GM04504 (cell line): ENCODE measurements at regions not wholly inside any gene's neighbourhood (a gene's known extent, or its start where the extent isn't known, plus 50 kb on each side); places are given as distances from the start of the nearest gene placed in this dataset.
"Not testable (repeated sequence)": the region's sequence is repeated elsewhere in the genome, so short reads cannot be mapped to it uniquely, and the experiment has no call there.

Experiments used
- DNase-seq: peaks from one replicate; pipeline ENCODE4 v3.0.0-alpha.2; 2012; ENCODE audit warnings: low read depth

- no peak for DNase-seq
These were observed 69.8 kb downstream of the RMI2 start for GRCh38 chr16:11414815-11415775.

DNA sequence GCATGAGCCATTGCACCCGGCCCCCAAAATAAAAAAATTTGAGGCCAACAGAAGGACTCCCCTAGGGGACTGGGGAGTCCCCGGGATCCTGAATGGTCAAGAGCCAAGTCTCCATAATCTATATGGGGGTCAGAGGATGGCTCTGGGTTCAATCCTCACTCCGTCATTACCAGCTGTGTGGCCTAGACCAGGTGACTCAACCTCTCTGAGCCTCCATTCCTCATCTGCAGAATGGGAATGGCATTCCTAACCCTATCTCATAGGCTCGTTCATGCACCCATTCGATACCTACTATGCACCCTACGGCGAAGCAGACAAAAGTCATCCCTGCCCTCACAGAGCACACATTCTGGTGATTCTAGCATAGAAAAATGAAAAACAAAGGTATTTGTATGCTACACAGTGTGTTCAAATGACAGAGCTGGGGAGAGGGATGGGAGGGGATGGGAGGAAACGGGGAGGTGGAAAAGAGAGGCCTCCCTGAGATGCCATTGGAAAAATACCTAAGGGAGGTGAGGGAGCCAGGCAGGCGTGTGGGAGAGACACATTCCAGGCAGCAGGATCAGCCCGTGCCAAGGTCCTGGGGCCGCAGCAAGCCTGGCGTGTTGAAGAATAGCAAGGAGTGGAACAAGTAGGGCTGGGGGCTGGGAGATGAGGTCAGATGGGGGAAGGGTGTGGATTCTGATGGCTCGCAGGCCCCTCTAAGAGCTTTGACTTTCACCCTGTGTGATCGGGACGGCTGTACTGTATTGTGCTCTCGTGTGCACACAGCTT lies 71.2 kb downstream of the RMI2 start:
- no peak for DNase-seq

DNA sequence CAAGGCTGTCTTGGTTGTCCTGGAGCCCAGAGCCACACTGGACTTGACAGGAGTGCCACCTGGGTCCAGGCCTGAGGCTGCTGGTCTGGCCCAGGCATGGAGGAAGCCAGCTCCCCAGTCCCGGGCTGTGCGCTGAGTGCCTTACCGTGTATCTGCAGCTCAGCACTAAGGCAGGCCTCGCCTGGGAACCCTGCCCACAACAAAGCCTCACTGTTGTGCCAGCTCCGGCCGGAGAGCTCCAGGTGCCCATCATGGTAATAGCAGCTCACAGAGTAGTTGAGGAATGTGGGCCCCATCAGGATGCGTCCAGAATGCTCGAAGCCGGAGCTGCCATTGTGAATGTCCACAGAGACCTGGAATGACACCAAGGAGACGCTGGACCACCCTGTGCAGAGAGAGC lies 72.2 kb downstream of the RMI2 start:
- DNase-seq: no peak

DNA sequence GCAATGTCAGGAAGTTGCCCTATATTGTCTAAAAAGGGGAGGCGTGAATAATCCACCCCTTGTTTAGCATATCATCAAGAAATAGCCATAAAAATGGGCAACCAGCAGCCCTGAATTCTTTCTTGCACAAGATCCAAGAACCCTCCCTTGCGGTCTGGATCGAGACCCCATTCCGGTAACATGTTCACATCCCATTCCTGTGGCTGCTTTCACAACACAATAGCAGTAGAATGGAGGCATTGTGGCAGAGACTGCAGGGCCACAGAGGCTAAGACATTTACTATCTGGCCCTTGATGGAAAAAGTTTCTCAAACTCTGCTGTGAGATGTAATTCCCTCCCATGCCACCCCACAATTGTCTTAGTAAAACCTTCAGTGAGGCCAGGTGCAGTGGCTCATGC lies 73.2 kb downstream of the RMI2 start:
- DNase-seq: no peak

DNA sequence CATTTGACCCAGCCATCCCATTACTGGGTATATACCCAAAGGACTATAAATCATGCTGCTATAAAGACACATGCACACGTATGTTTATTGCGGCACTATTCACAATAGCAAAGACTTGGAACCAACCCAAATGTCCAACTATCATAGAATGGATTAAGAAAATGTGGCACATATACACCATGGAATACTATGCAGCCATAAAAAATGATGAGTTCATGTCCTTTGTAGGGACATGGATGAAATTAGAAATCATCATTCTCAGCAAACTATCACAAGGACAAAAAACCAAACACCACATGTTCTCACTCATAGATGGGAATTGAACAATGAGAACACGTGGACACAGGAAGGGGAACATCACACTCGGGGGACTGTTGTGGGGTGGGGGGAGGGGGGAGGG lies 74.8 kb downstream of the RMI2 start:
- not testable (repeated sequence) for DNase-seq

GRCh38 chr16:11420895-11421294 lies 75.6 kb downstream of the RMI2 start:
- no peak for DNase-seq

DNA sequence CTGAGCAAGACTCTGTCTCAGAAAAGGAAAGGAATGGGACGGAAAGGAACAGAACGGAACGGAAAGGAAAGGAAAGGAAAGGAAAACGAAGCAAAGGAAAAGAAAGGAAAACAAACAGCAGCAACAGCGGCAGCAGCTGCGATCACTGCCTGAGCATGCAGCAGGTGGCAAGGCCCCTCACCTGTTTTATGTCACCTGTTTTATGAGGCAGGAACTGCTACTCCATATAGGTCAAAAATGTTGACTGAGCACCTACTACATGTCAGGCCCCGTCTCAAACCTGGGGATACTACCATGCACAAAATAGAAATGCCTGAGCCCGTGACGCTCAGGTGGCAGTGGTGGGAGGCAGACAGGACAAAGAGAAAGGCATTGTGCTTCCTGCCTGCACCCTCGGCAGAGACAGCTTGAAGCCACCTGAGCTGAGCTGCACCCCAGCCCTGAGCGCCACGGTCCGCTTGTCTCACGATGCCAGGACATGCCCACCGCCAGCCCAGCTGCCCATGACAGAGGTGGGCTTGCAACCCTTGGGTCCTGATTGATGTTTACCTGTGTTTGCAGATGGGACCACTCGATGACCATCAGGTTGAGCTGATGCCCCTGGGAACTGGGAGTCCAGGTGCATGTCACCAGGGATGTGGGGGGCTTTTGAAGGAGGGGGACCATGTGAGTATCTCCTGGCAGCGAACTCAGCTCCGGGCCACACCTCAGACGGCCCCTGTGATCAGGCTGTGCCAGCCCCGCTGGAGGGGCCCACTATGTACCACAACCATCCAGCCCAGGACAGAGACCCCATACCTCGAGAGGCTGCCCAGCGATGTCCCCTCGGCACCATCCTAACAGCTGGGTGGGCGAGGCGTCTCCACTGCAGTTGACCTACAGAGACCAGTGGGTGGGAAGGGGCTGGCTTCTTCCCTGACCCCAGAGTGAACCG lies 77.4 kb downstream of the RMI2 start:
- DNase-seq: no peak

- DNase-seq: no peak
These were observed 78.3 kb downstream of the RMI2 start for GRCh38 chr16:11423315-11424117.

- no peak for DNase-seq
These were observed 78.8 kb downstream of the RMI2 start for GRCh38 chr16:11424118-11424460.

DNA sequence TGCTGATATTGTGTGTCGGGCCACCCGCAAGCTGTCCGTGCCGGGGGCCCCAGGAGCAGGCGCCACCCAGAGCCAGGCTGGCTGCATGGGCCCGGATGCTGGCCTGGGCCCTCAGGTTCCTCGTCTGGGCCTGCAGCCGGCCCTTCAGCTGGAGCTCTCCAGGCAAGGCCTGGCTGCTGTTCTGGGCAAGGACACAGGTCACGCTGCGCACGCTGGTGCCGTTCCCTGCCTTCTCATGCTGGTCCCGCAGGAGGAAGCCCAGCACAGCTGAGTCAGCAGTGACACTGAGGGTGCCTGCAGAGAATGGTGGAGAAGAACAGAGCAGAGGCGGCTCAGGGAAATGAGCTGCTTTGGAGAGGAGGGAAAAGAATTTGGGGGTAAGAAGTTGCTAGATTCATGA lies 79.9 kb downstream of the RMI2 start:
- no peak for DNase-seq

DNA sequence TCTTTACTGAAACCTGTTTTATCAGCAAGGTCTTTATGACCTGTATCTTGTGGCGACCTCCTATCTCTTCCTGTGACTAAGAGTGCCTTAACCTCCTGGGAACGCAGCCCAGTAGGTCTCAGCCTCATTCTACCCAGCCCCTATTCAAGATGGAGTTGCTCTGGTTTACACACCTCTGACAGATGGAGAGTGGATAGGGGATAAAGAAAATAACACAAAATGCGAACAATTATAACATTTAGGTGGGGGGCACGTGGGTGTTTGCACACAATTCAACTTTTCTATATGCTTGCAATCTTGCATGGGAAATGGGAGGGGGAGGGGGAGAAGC lies 83.3 kb downstream of the RMI2 start:
- no peak for DNase-seq

DNA sequence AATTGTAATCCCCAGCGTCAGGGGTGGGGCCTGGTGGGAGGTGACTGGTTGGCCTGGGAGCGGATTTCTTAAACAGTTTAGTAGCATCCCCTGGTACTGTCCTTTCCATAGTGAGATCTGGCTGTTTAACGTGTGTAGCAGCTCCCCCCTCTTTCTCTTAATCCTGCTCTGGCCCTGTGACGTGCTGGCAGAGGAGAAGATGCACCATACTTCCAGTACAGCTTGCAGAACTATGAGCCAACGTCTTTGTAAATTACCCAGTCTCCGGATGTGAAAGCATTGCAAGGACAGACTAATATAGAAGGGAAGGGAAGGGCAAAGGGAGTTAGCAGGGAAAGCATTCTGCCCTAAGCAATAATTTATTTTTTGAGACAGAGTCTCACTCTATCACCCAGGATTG lies 83.9 kb downstream of the RMI2 start:
- no peak for DNase-seq

DNA sequence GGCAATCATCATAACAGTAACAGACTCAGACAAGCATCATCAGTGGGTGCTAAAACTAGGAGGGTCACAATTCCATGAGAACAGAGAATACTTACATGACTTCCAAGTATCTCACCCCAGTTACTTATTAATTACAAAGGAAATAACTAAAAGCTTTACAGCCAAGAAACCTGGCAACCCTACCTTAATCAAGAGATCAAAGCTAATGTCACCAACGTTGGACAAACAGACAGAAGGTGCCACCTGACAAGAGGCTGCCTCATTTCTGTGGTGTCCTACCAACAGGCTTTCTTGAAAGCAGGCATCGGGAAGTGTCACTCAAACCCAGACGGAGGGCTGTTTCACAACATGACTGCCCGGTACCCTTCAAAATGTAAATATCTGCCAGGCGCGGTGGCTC lies 84.6 kb downstream of the RMI2 start:
- DNase-seq: no peak

- DNase-seq: no peak
These were observed 85.5 kb downstream of the RMI2 start for GRCh38 chr16:11430601-11431317.

DNA sequence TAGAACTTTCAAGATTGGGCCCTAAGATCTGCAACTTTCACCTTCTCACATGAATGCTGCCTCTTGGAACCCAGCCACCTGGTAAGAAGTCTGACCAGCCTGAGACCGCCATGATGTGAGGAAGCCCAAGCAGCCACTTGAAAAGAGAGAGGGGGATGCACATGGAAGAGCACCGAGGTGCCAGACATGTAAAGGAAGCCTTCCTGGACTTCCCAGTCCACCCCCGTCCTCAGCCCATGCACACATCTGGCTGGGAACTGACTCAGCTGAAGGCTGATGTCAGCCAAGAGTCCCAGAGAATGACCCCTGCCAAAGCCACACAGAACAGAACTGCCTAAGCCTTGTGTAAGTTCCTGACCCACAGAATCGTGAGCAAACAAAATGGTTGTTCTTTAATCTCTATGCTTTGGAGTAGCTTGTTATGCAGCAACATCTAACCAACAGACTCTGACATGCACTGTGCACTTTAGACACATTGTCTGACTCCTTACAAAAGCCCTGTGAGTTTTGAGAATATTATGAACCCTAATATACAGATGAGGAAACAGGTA lies 86.7 kb downstream of the RMI2 start:
- DNase-seq: no peak

DNA sequence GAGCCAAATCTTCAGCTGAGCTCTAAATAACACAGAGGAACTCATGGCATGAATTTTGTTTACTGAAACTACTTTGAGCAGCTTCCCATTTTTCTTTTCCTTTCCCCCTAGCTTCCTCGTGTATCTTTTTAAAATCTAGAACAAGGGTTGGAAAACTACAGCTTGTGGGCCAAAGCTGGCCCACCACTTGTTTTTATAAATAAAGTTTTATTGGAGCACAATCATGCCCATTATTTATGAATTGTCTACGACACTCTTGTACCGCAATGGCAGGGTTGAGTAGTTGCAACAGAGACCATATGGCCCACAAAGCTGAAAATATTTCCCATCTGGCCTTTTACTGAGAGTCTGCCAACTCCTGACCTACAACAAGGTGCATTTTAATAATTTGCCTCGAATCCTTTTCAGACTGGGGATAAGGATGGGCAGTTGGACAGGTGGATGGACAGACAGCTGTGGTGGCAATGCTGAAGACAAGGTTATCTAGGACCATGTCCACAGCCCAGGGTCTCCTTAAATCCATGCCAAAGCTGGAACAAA lies 87.7 kb downstream of the RMI2 start:
- DNase-seq: no peak

DNA sequence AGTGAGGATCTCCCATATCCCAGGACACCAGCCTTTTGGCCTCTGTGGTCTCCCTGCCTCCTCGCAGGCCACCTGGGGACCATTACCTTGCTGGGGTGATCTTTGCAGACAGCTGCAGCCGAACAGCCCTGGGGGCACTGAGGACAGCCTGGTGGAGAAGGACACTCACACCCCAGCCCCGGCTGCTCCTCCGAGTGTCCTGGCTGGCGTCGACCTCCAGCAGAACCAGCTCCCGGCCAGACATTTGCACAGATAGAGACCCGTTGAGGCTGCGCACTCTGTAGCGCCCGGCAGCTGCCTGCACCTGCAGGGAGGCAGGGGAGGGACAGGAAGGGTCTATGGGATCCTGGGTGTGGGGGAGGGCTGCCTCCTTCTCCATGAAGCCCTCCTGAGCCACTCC lies 90.3 kb downstream of the RMI2 start:
- DNase-seq: no peak

DNA sequence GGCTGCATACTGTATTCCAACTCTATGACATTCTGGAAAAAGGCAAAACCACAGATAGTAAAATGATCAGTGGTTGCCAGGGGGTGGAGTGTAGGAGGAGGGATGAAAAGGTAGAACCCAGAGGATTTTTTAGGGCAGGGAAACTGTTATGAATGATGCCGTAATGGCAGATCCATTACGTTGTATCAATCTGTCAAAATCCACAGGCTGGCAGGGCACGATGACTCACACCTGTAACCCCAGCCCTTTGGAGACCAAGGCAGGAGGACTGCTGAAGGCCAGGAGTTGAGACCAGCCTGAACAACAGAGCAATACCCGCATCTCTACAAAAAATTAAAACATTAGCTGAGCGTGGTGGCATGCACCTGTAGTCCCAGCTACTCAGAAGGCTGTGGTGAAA lies 91.8 kb downstream of the RMI2 start:
- DNase-seq: no peak

- DNase-seq: no peak
These were observed 94.8 kb downstream of the RMI2 start for GRCh38 chr16:11439790-11440656.
